H9 (cell line): ENCODE measurements at regions not wholly inside any gene's neighbourhood (a gene's known extent, or its start where the extent isn't known, plus 50 kb on each side); places are given as distances from the start of the nearest gene placed in this dataset.

Experiments
- DNase-seq: peaks from one replicate; pipeline ENCODE4 v3.0.0-alpha.2; 2017
- H2AFZ ChIP-seq: one replicate; pipeline ENCODE4 v1.6.1; 2013; ENCODE audit warnings: mild to moderate bottlenecking, low read length, control low read depth, moderate library complexity
- H2AK5ac ChIP-seq: 2 replicates; pipeline ENCODE4 v1.6.1; 2013; ENCODE audit warnings: low read length, control low read depth, mixed read lengths; ENCODE audit not compliant: insufficient read length
- H2BK120ac ChIP-seq: one replicate; pipeline ENCODE4 v1.6.1; 2013; ENCODE audit warnings: low read depth, mild to moderate bottlenecking, low read length, control low read depth, inconsistent platforms; ENCODE audit not compliant: poor library complexity, severe bottlenecking
- H2BK12ac ChIP-seq: 2 replicates; pipeline ENCODE4 v1.6.1; 2013; ENCODE audit warnings: low read length, control low read depth, mixed read lengths, low read depth; ENCODE audit not compliant: insufficient read length
- H2BK15ac ChIP-seq: 2 replicates; pipeline ENCODE4 v1.6.1; 2013; ENCODE audit warnings: low read depth, low read length, control low read depth
- H2BK20ac ChIP-seq: one replicate; pipeline ENCODE4 v1.6.1; 2013; ENCODE audit warnings: low read depth, mild to moderate bottlenecking, low read length, control low read depth, inconsistent platforms; ENCODE audit not compliant: poor library complexity, severe bottlenecking
- H2BK5ac ChIP-seq: 2 replicates; pipeline ENCODE4 v1.6.1; 2013; ENCODE audit warnings: low read length, control low read depth, mixed read lengths; ENCODE audit not compliant: insufficient read length
- H3K14ac ChIP-seq: 2 replicates; pipeline ENCODE4 v1.6.1; 2013; ENCODE audit warnings: low read length, control low read depth; ENCODE audit not compliant: insufficient read depth
- H3K18ac ChIP-seq: 2 replicates; pipeline ENCODE4 v1.6.1; 2013; ENCODE audit warnings: low read depth, mild to moderate bottlenecking, mixed read lengths, low read length, control low read depth; ENCODE audit not compliant: insufficient read length
- H3K23ac ChIP-seq: 2 replicates; pipeline ENCODE4 v1.6.1; 2013; ENCODE audit warnings: low read length, control low read depth, mixed read lengths, low read depth; ENCODE audit not compliant: insufficient read length
- H3K23me2 ChIP-seq: 2 replicates; pipeline ENCODE4 v1.6.1; 2013; ENCODE audit warnings: low read depth, mild to moderate bottlenecking, mixed read lengths, low read length, control low read depth; ENCODE audit not compliant: insufficient read length, poor library complexity, severe bottlenecking
- H3K27ac ChIP-seq: 2 replicates; pipeline ENCODE4 v1.5.1; 2013; ENCODE audit warnings: low read length, control low read depth, mixed read lengths, low read depth; ENCODE audit not compliant: insufficient read length
- H3K27me3 ChIP-seq: 2 replicates; pipeline ENCODE4 v1.6.1; 2013; ENCODE audit warnings: low read length, control low read depth, inconsistent platforms; ENCODE audit not compliant: insufficient read depth
- H3K4ac ChIP-seq: 2 replicates; pipeline ENCODE4 v1.6.1; 2013; ENCODE audit warnings: low read depth, mild to moderate bottlenecking, control low read depth, inconsistent platforms, low read length, moderate library complexity
- H3K4me1 ChIP-seq: 2 replicates; pipeline ENCODE4 v1.6.1; 2013; ENCODE audit warnings: low read length, control low read depth, inconsistent platforms; ENCODE audit not compliant: insufficient read depth
- H3K4me2 ChIP-seq: 2 replicates; pipeline ENCODE4 v1.6.1; 2013; ENCODE audit warnings: low read length, control low read depth, mixed read lengths; ENCODE audit not compliant: insufficient read length, insufficient read depth
- H3K56ac ChIP-seq: 2 replicates; pipeline ENCODE4 v1.6.1; 2013; ENCODE audit warnings: low read depth, mild to moderate bottlenecking, mixed read lengths, low read length, control low read depth; ENCODE audit not compliant: insufficient read length
- H3K79me1 ChIP-seq: 2 replicates; pipeline ENCODE4 v1.6.1; 2013; ENCODE audit warnings: low read depth, mild to moderate bottlenecking, moderate library complexity, low read length, control low read depth, inconsistent platforms; ENCODE audit not compliant: insufficient read depth, poor library complexity, severe bottlenecking
- H3K79me2 ChIP-seq: 2 replicates; pipeline ENCODE4 v1.6.1; 2013; ENCODE audit warnings: low read length, control low read depth, inconsistent platforms; ENCODE audit not compliant: insufficient read depth
- H3K9ac ChIP-seq: 2 replicates; pipeline ENCODE4 v1.6.1; 2013; ENCODE audit warnings: low read length, control low read depth, mixed read lengths; ENCODE audit not compliant: insufficient read length; ENCODE audit errors: extremely low read depth
- H3K9me3 ChIP-seq: one replicate; pipeline ENCODE4 v1.6.1; 2013; ENCODE audit warnings: low read depth, low read length, inconsistent platforms; ENCODE audit not compliant: control insufficient read depth
- H3T11ph ChIP-seq: one replicate; pipeline ENCODE4 v1.6.1; 2013; ENCODE audit warnings: mild to moderate bottlenecking, low read length, control low read depth, inconsistent platforms
- H4K20me1 ChIP-seq: one replicate; pipeline ENCODE4 v1.6.1; 2013; ENCODE audit not compliant: control insufficient read depth, insufficient read length, insufficient read depth
- H4K5ac ChIP-seq: 2 replicates; pipeline ENCODE4 v1.6.1; 2013; ENCODE audit warnings: low read depth, mild to moderate bottlenecking, mixed read lengths, low read length, control low read depth; ENCODE audit not compliant: insufficient read length
- H4K8ac ChIP-seq: replicated peaks from 2 replicates; pipeline ENCODE4 v1.6.1; 2013; ENCODE audit warnings: low read length, control low read depth, mixed read lengths, low read depth; ENCODE audit not compliant: insufficient read length
- H4K91ac ChIP-seq: 2 replicates; pipeline ENCODE4 v1.6.1; 2013; ENCODE audit warnings: low read depth, mild to moderate bottlenecking, moderate library complexity, mixed read lengths, low read length, control low read depth; ENCODE audit not compliant: insufficient read length
- H3K27ac Mint-ChIP-seq, 3 experiments: 2 replicates in 2 of 3; 3 replicates in 1 of 3; pipeline ENCODE4 v1.8.0; 2020 to 2021; ENCODE audit warnings: mixed read lengths in 3 of 3, mild to moderate bottlenecking in 1 of 3, moderate library complexity in 1 of 3
- H3K27me3 Mint-ChIP-seq: 2 replicates; pipeline ENCODE4 v1.8.0; 2021; ENCODE audit warnings: low read depth, mild to moderate bottlenecking, moderate library complexity, mixed read lengths
- H3K36me3 Mint-ChIP-seq, 3 experiments: 2 replicates in 2 of 3; 3 replicates in 1 of 3; pipeline ENCODE4 v1.8.0; 2020 to 2021; ENCODE audit warnings: low read depth in 3 of 3, mixed read lengths in 3 of 3; ENCODE audit not compliant: insufficient read depth in 1 of 3
- H3K4me1 Mint-ChIP-seq, 2 experiments: 2 replicates each; pipeline ENCODE4 v1.8.0; 2020; ENCODE audit warnings: mixed read lengths in 2 of 2
- H3K4me3 Mint-ChIP-seq, 2 experiments: 2 replicates in 1 of 2; 3 replicates in 1 of 2; pipeline ENCODE4 v1.8.0; 2020 to 2021; ENCODE audit warnings: mild to moderate bottlenecking in 2 of 2, mixed read lengths in 2 of 2, moderate library complexity in 1 of 2
- H3K9me3 Mint-ChIP-seq, 2 experiments: 2 replicates in 1 of 2; 3 replicates in 1 of 2; pipeline ENCODE4 v1.8.0; 2020; ENCODE audit warnings: mild to moderate bottlenecking in 2 of 2, mixed read lengths in 2 of 2, moderate library complexity in 1 of 2
- CTCF ChIP-seq: fragments of 200-600 bp; sonication (generic); conservative IDR thresholded peaks from 3 replicates; pipeline ENCODE4 v1.8.0; 2021; ENCODE audit warnings: antibody characterized with exemption, mild to moderate bottlenecking
- WGBS: extraction: QIAGEN DNeasy Blood & Tissue Kit; methylation state at CpG from one replicate; pipeline ENCODE4 v1.1.7; 2013; ENCODE audit warnings: missing lambda C conversion rate, low lambda C conversion rate, mixed read lengths; ENCODE audit not compliant: insufficient read length; ENCODE audit errors: extremely low coverage; 5-methylcytosine and 5-hydroxymethylcytosine counted together

DNA sequence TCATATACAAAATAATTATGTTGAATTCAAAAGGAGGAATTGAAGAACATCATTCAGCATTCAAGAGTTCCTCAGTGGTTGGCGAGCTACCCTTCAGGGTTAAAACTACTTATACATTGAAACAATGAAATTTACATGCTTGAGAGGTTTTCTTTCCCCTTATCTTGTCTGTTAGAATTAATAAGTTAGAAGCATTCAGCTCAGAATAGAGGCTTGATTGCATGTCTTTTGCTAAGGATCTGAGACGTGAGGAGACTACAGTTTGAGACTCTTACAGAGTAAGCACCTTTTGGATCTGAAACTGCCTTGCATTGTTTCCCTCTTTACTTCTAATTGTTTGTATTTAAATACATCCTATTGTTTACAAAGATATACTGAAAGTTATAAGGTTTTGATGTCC, 157.6 kb downstream of the NSUN3 start:
- Histone ChIP-seq H3K4ac (no peak overlapping the region), H2AK5ac (no peak overlapping the region), H3K79me1 (no peaks in the 10 kb centered on the region), H3K4me2 (no peak overlapping the region), H3K18ac (no peak overlapping the region), H3K56ac (no peak overlapping the region), H3K23ac (no peak overlapping the region), H3K23me2 (no peaks in the 10 kb centered on the region), H4K8ac (no peak overlapping the region), H3K9ac (no peak overlapping the region), H2BK20ac (no peak overlapping the region), H2AFZ (no peak overlapping the region), H3K4me1 (no peaks in the 10 kb centered on the region), H2BK15ac (no peak overlapping the region), H2BK5ac (no peak overlapping the region), H3T11ph (no peak overlapping the region), H4K91ac (no peak overlapping the region), H4K5ac (no peak overlapping the region), H3K79me2 (no peaks in the 10 kb centered on the region), H4K20me1 (no peaks in the 10 kb centered on the region), H3K14ac (no peak overlapping the region), H3K27me3 (no peaks in the 10 kb centered on the region), H3K9me3 (no peaks in the 10 kb centered on the region), H2BK120ac (no peak overlapping the region), H2BK12ac (no peak overlapping the region), H3K27ac (no peak overlapping the region)
- H3K9me3 Mint-ChIP-seq, result no peaks in the 10 kb centered on the region
- WGBS, result no CpG with 5 or more reads among the region's 2 CpGs
- no peak overlapping the region for H3K27ac Mint-ChIP-seq
- H3K27me3 Mint-ChIP-seq, result no peaks in the 10 kb centered on the region
- DNase-seq, result no peak
- no peak for TF ChIP-seq CTCF
- H3K4me1 Mint-ChIP-seq, result no peaks in the 10 kb centered on the region; a peak in 1 of 4 replicates
- H3K4me3 Mint-ChIP-seq, result no peak overlapping the region
- no peaks in the 10 kb centered on the region for H3K36me3 Mint-ChIP-seq
